DOHH2 (cell line): ENCODE measurements at regions not wholly inside any gene's neighbourhood (a gene's known extent, or its start where the extent isn't known, plus 50 kb on each side); places are given as distances from the start of the nearest gene placed in this dataset.

ENCODE experiments used
- EZH2phosphoT487 ChIP-seq: fragments of 200-600 bp; sonication (generic); IDR thresholded peaks from 2 replicates; pipeline ENCODE4 v1.6.1; 2017; ENCODE audit warnings: borderline replicate concordance, mild to moderate bottlenecking, antibody characterized with exemption, low read length, moderate library complexity, mixed read lengths
- TF ChIP-seq, protein P1 (sequence below): fragments of 200-600 bp; sonication (generic); IDR thresholded peaks from one replicate; pipeline ENCODE4 v1.5.1; 2014; ENCODE audit warnings: antibody characterized with exemption, mild to moderate bottlenecking, low read depth, low read length; ENCODE audit not compliant: poor library complexity, severe bottlenecking

DNA sequence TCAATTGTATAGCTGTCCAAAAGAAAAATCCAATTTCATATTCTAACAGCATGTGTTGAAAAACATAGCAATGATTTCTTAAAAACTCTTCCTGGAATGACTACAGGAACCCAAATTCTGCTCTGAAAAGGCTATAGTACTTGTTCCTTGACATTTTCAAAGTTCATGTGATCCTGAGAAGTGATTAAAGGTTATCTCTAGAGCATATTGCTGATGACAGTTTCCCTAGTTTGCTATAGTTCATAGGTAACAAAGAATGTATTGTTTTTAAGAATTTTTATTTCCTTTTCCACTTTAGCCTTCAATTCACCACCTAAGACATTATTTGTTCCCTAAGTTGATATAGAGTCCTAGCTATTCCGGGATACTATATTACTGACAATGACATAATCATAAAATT, 1614.6 kb downstream of the PCDH7 start:
- TF ChIP-seq, protein P1, sequence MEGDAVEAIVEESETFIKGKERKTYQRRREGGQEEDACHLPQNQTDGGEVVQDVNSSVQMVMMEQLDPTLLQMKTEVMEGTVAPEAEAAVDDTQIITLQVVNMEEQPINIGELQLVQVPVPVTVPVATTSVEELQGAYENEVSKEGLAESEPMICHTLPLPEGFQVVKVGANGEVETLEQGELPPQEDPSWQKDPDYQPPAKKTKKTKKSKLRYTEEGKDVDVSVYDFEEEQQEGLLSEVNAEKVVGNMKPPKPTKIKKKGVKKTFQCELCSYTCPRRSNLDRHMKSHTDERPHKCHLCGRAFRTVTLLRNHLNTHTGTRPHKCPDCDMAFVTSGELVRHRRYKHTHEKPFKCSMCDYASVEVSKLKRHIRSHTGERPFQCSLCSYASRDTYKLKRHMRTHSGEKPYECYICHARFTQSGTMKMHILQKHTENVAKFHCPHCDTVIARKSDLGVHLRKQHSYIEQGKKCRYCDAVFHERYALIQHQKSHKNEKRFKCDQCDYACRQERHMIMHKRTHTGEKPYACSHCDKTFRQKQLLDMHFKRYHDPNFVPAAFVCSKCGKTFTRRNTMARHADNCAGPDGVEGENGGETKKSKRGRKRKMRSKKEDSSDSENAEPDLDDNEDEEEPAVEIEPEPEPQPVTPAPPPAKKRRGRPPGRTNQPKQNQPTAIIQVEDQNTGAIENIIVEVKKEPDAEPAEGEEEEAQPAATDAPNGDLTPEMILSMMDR: no peak
- TF ChIP-seq EZH2phosphoT487: no peak
